A204.1 (cell line): ENCODE measurements at regions not wholly inside any gene's neighbourhood (a gene's known extent, or its start where the extent isn't known, plus 50 kb on each side); places are given as distances from the start of the nearest gene placed in this dataset.
A peak's percentile ranks its signal among the peaks of the same experiment; 100 is the strongest.

Experiments used
- FAIRE-seq: peaks from 2 replicates; lab custom pipeline; 2012; peaks lifted over from hg19 to GRCh38; lab: Jason Lieb, UNC

GRCh38 chr11:44670794-44671193 lies 56.0 kb upstream of the TSPAN18 start:
- FAIRE-seq, result no peak

- no peak for FAIRE-seq
Measured at GRCh38 chr11:44671234-44671633, 55.5 kb upstream of the TSPAN18 start.

GRCh38 chr11:44673688-44674087 lies 53.1 kb upstream of the TSPAN18 start:
- no peak for FAIRE-seq

- no peak for FAIRE-seq
Measured at GRCh38 chr11:44674809-44675208, 52.0 kb upstream of the TSPAN18 start.

- FAIRE-seq, result peak; percentile 95
Measured at GRCh38 chr11:44675906-44676305, 50.9 kb upstream of the TSPAN18 start.
